ENCODE measurements at regions not wholly inside any gene's neighbourhood (a gene's known extent, or its start where the extent isn't known, plus 50 kb on each side); places are given as distances from the start of the nearest gene placed in this dataset.
A peak's percentile ranks its signal among the peaks of the same experiment; 100 is the strongest.
"Not testable (repeated sequence)": the region's sequence is repeated elsewhere in the genome, so short reads cannot be mapped to it uniquely, and the experiment has no call there.

GRCh38 chr12:67892259-67893021 lies 96.8 kb upstream of the IFNG-AS1 start:
- Histone ChIP-seq H3K27me3 (ENCODE audit: control insufficient read depth, insufficient read depth, low read length) (no peaks in the 10 kb centered on the region), H3K4me1 (ENCODE audit: control insufficient read depth, insufficient read depth, low read length, poor library complexity, severe bottlenecking) (no peaks in the 10 kb centered on the region), H3K36me3 (ENCODE audit: control insufficient read depth, insufficient read depth, low read length) (no peaks in the 10 kb centered on the region), H3K27ac (ENCODE audit: insufficient read depth, low read length, poor library complexity, severe bottlenecking) (no peak overlapping the region), H3K9me3 (ENCODE audit: control insufficient read depth in 2 of 2, low read length in 2 of 2) (no peaks in the 10 kb centered on the region), H3K4me3 (ENCODE audit: low read depth, low read length) (no peak overlapping the region)
- Mint-ChIP-seq H3K4me3 (no peak overlapping the region), H3K4me1 (peaks cover 0 to 10% (median 2%) of the 10 kb centered on the region in 4 donors), H3K27ac (peak overlapping the region in 1 of 3 donors; percentile 3), H3K9me3 (peaks cover 0 to 7% (median 0%) of the 10 kb centered on the region in 7 donors), H3K27me3 (peaks cover 5% of the 10 kb centered on the region), H3K36me3 (peaks cover 4% of the 10 kb centered on the region)
- no peak for ATAC-seq (ENCODE audit: low read depth in 2 of 2)
- no peak for DNase-seq

- Histone ChIP-seq H3K27me3 (ENCODE audit: control insufficient read depth, insufficient read depth, low read length) (no peaks in the 10 kb centered on the region), H3K4me1 (ENCODE audit: control insufficient read depth, insufficient read depth, low read length, poor library complexity, severe bottlenecking) (no peaks in the 10 kb centered on the region), H3K4me3 (ENCODE audit: low read depth, low read length) (no peak overlapping the region), H3K36me3 (ENCODE audit: control insufficient read depth, insufficient read depth, low read length) (no peaks in the 10 kb centered on the region), H3K9me3 (ENCODE audit: control insufficient read depth in 2 of 2, low read length in 2 of 2) (no peaks in the 10 kb centered on the region), H3K27ac (ENCODE audit: insufficient read depth, low read length, poor library complexity, severe bottlenecking) (no peak overlapping the region)
- no peak for ATAC-seq (ENCODE audit: low read depth in 2 of 2)
- Mint-ChIP-seq H3K9me3 (peaks cover 0 to 7% (median 0%) of the 10 kb centered on the region in 7 donors), H3K27ac (no peak overlapping the region), H3K36me3 (peaks cover 4% of the 10 kb centered on the region), H3K27me3 (peaks cover 5% of the 10 kb centered on the region), H3K4me3 (no peak overlapping the region), H3K4me1 (peaks cover 0 to 14% (median 3%) of the 10 kb centered on the region in 4 donors)
- DNase-seq: no peak
Observed at GRCh38 chr12:67893022-67893580, 96.1 kb upstream of the IFNG-AS1 start.

GRCh38 chr12:67900418-67900817 lies 88.8 kb upstream of the IFNG-AS1 start:
- peaks cover 0 to 13% (median 3%) of the 10 kb centered on the region in 4 donors for H3K4me1 Mint-ChIP-seq
- DNase-seq: peak in 2 of 3 donors; percentile 6 to 46
- H3K27ac Mint-ChIP-seq; H3K27ac ChIP-seq (ENCODE audit: insufficient read depth, low read length, poor library complexity, severe bottlenecking); ATAC-seq (ENCODE audit: low read depth in 2 of 2); H3K27me3 ChIP-seq (ENCODE audit: control insufficient read depth, insufficient read depth, low read length); H3K9me3 Mint-ChIP-seq; H3K4me3 ChIP-seq (ENCODE audit: low read depth, low read length); H3K36me3 Mint-ChIP-seq; H3K27me3 Mint-ChIP-seq; H3K9me3 ChIP-seq (ENCODE audit: control insufficient read depth in 2 of 2, low read length in 2 of 2); H3K4me1 ChIP-seq (ENCODE audit: control insufficient read depth, insufficient read depth, low read length, poor library complexity, severe bottlenecking); H3K36me3 ChIP-seq (ENCODE audit: control insufficient read depth, insufficient read depth, low read length); H3K4me3 Mint-ChIP-seq: not testable (repeated sequence)

- peaks cover 0 to 6% (median 0%) of the 10 kb centered on the region in 7 donors for H3K9me3 Mint-ChIP-seq
- H3K36me3 ChIP-seq (ENCODE audit: control insufficient read depth, insufficient read depth, low read length): no peaks in the 10 kb centered on the region
- H3K4me3 ChIP-seq (ENCODE audit: low read depth, low read length): no peak overlapping the region
- no peaks in the 10 kb centered on the region for H3K4me1 ChIP-seq (ENCODE audit: control insufficient read depth, insufficient read depth, low read length, poor library complexity, severe bottlenecking)
- no peaks in the 10 kb centered on the region for H3K36me3 Mint-ChIP-seq
- DNase-seq (no peak), ATAC-seq (ENCODE audit: low read depth in 2 of 2) (no peak)
- H3K4me3 Mint-ChIP-seq: no peak overlapping the region
- H3K4me1 Mint-ChIP-seq: peaks cover 0 to 3% (median 0%) of the 10 kb centered on the region in 4 donors
- peaks cover 0 to 3% of the 10 kb centered on the region in 2 experiments for H3K9me3 ChIP-seq (ENCODE audit: control insufficient read depth in 2 of 2, low read length in 2 of 2)
- H3K27ac Mint-ChIP-seq: no peak overlapping the region
- peaks cover 28% of the 10 kb centered on the region for H3K27me3 Mint-ChIP-seq
- no peak overlapping the region for H3K27ac ChIP-seq (ENCODE audit: insufficient read depth, low read length, poor library complexity, severe bottlenecking)
- peaks cover 2% of the 10 kb centered on the region for H3K27me3 ChIP-seq (ENCODE audit: control insufficient read depth, insufficient read depth, low read length)
Observed at GRCh38 chr12:67909091-67909531, 80.1 kb upstream of the IFNG-AS1 start.

GRCh38 chr12:67909681-67910080 lies 79.6 kb upstream of the IFNG-AS1 start:
- H3K9me3 ChIP-seq (ENCODE audit: control insufficient read depth in 2 of 2, low read length in 2 of 2): peaks cover 0 to 3% of the 10 kb centered on the region in 2 experiments
- no peak for DNase-seq
- no peaks in the 10 kb centered on the region for H3K36me3 ChIP-seq (ENCODE audit: control insufficient read depth, insufficient read depth, low read length)
- no peak overlapping the region for H3K4me3 ChIP-seq (ENCODE audit: low read depth, low read length)
- peaks cover 0 to 6% (median 0%) of the 10 kb centered on the region in 7 donors for H3K9me3 Mint-ChIP-seq
- no peak overlapping the region for H3K4me3 Mint-ChIP-seq
- H3K27me3 Mint-ChIP-seq: peaks cover 33% of the 10 kb centered on the region
- no peaks in the 10 kb centered on the region for H3K4me1 ChIP-seq (ENCODE audit: control insufficient read depth, insufficient read depth, low read length, poor library complexity, severe bottlenecking)
- no peaks in the 10 kb centered on the region for H3K36me3 Mint-ChIP-seq
- H3K27ac ChIP-seq (ENCODE audit: insufficient read depth, low read length, poor library complexity, severe bottlenecking): no peak overlapping the region
- ATAC-seq (ENCODE audit: low read depth in 2 of 2): no peak
- peaks cover 0 to 3% (median 0%) of the 10 kb centered on the region in 4 donors for H3K4me1 Mint-ChIP-seq
- peaks cover 2% of the 10 kb centered on the region for H3K27me3 ChIP-seq (ENCODE audit: control insufficient read depth, insufficient read depth, low read length)
- H3K27ac Mint-ChIP-seq: no peak overlapping the region

- H3K9me3 Mint-ChIP-seq: peaks cover 0 to 6% (median 0%) of the 10 kb centered on the region in 7 donors
Observed at GRCh38 chr12:67910360-67911274, 78.6 kb upstream of the IFNG-AS1 start.

GRCh38 chr12:67911275-67911600 lies 78.0 kb upstream of the IFNG-AS1 start:
- H3K27ac Mint-ChIP-seq: no peak overlapping the region
- Histone ChIP-seq H3K27ac (ENCODE audit: insufficient read depth, low read length, poor library complexity, severe bottlenecking) (no peak overlapping the region), H3K9me3 (ENCODE audit: control insufficient read depth in 2 of 2, low read length in 2 of 2) (peaks cover 0 to 3% of the 10 kb centered on the region in 2 experiments), H3K4me1 (ENCODE audit: control insufficient read depth, insufficient read depth, low read length, poor library complexity, severe bottlenecking) (no peaks in the 10 kb centered on the region), H3K27me3 (ENCODE audit: control insufficient read depth, insufficient read depth, low read length) (peaks cover 2% of the 10 kb centered on the region), H3K4me3 (ENCODE audit: low read depth, low read length) (no peak overlapping the region), H3K36me3 (ENCODE audit: control insufficient read depth, insufficient read depth, low read length) (no peaks in the 10 kb centered on the region)
- no peaks in the 10 kb centered on the region for H3K36me3 Mint-ChIP-seq
- no peak for DNase-seq
- H3K4me1 Mint-ChIP-seq: peaks cover 0 to 3% (median 0%) of the 10 kb centered on the region in 4 donors
- peaks cover 34% of the 10 kb centered on the region for H3K27me3 Mint-ChIP-seq
- ATAC-seq (ENCODE audit: low read depth in 2 of 2): no peak
- H3K4me3 Mint-ChIP-seq: no peak overlapping the region
- H3K9me3 Mint-ChIP-seq: peaks cover 0 to 6% (median 0%) of the 10 kb centered on the region in 7 donors

More at GRCh38 chr12:67910360-67911274, 78.6 kb upstream of the IFNG-AS1 start:
- Mint-ChIP-seq H3K27ac (no peak overlapping the region), H3K36me3 (no peaks in the 10 kb centered on the region), H3K4me1 (peaks cover 0 to 3% (median 0%) of the 10 kb centered on the region in 4 donors), H3K4me3 (no peak overlapping the region), H3K27me3 (peaks cover 34% of the 10 kb centered on the region)
- Histone ChIP-seq H3K4me3 (ENCODE audit: low read depth, low read length) (no peak overlapping the region), H3K36me3 (ENCODE audit: control insufficient read depth, insufficient read depth, low read length) (no peaks in the 10 kb centered on the region), H3K27ac (ENCODE audit: insufficient read depth, low read length, poor library complexity, severe bottlenecking) (no peak overlapping the region), H3K27me3 (ENCODE audit: control insufficient read depth, insufficient read depth, low read length) (peaks cover 2% of the 10 kb centered on the region), H3K9me3 (ENCODE audit: control insufficient read depth in 2 of 2, low read length in 2 of 2) (peaks cover 0 to 3% of the 10 kb centered on the region in 2 experiments), H3K4me1 (ENCODE audit: control insufficient read depth, insufficient read depth, low read length, poor library complexity, severe bottlenecking) (no peaks in the 10 kb centered on the region)
- ATAC-seq (ENCODE audit: low read depth in 2 of 2) (no peak), DNase-seq (no peak)

Data from CD4-positive, CD25-positive, alpha-beta regulatory T cell (primary cell).